ENCODE measurements at regions not wholly inside any gene's neighbourhood (a gene's known extent, or its start where the extent isn't known, plus 50 kb on each side); places are given as distances from the start of the nearest gene placed in this dataset.

DNA sequence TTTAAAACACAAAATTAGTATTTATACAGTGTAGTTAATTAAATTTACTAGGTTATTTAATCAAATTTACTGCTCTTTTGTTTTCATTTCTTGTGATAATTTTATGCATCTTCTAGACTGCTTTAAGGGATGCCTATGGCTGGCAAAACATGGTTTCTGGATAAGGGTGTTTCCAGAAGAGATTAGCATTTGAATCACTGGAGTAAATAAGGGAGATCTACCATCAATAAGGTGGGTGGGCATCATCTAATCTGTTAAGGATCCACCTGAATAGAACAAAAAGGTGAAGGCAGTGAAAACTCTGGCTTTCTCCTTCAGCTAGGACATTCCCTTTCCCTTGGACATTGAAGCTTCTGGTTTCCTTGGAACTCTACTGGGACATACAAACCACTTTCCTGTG is 146.2 kb upstream of the LAMA2 start:
- H3K9me1 ChIP-seq (ENCODE audit: insufficient read depth, low read length) = no peaks in the 10 kb centered on the region
- no peak overlapping the region for H2BK5ac ChIP-seq (ENCODE audit: low read depth, low read length, poor library complexity, severe bottlenecking)
- no peak overlapping the region for H2AFZ ChIP-seq (replicated peaks; ENCODE audit: low read length, poor library complexity)
- no peak overlapping the region for H4K5ac ChIP-seq (ENCODE audit: low read depth, low read length)
- H3K27ac ChIP-seq (ENCODE audit: insufficient read depth, low read length) = no peak overlapping the region
- H3K56ac ChIP-seq (ENCODE audit: extremely low read depth, insufficient read depth, low read length) = no peak overlapping the region
- H3K9me3 ChIP-seq (ENCODE audit: control insufficient read depth, insufficient read depth, low read length) = no peaks in the 10 kb centered on the region
- no peak overlapping the region for H2BK120ac ChIP-seq (ENCODE audit: low read depth, low read length)
- no peak overlapping the region for H3K4me3 ChIP-seq (ENCODE audit: insufficient read depth, low read depth, low read length)
- H3K79me1 ChIP-seq (ENCODE audit: low read depth in 1 of 2, low read length in 2 of 2) = no peaks in the 10 kb centered on the region
- no peaks in the 10 kb centered on the region for H4K20me1 ChIP-seq (ENCODE audit: insufficient read depth, low read length)
- no peak overlapping the region for H3K4me2 ChIP-seq (ENCODE audit: low read depth, low read length)
- POLR2A ChIA-PET (ENCODE audit: unreplicated experiment) = no interaction called here
- intact Hi-C loops (cut with micrococcal nuclease) = loop anchor here (10.0 kb wide), 1 partner anchor 742 kb away; no protein-coding TSS in a partner anchor
- TF ChIP-seq CTCF (conservative IDR thresholded peaks at IDR 0.05; ENCODE audit: low read depth, low read length) (no peak), CHD1 (IDR thresholded peaks at IDR 0.05; ENCODE audit: low read depth, low read length) (no peak), RAD21 (IDR thresholded peaks at IDR 0.05; ENCODE audit: low read length) (no peak)
- no peak overlapping the region for H4K8ac ChIP-seq (ENCODE audit: low read depth in 2 of 2, low read length in 2 of 2)
- CTCF ChIA-PET = interaction anchor here (1.2 kb wide), 1 partner anchor 11 kb away, joined by 3 read pairs; no protein-coding TSS in a partner anchor
- no peak overlapping the region for H2AK5ac ChIP-seq (ENCODE audit: low read depth, low read length)
- H2BK20ac ChIP-seq (ENCODE audit: low read depth, low read length) = no peak overlapping the region
- H2BK15ac ChIP-seq (ENCODE audit: low read depth, low read length) = no peak overlapping the region
- no peaks in the 10 kb centered on the region; the same call in 1 of the 2 replicates for H3K27me3 ChIP-seq (ENCODE audit: control insufficient read depth, insufficient read depth, low read length)
- no peaks in the 10 kb centered on the region for H3K4me1 ChIP-seq (ENCODE audit: control insufficient read depth, insufficient read depth, low read length)
- in situ Hi-C loops (cut with MboI; ENCODE audit: low sequenced_read_pairs) = loop anchor here (10.0 kb wide), 3 partner anchors 508 to 1002 kb away; no protein-coding TSS in a partner anchor
- H3K9ac ChIP-seq (ENCODE audit: low read depth, low read length) = no peak overlapping the region
- no peak overlapping the region for H4K91ac ChIP-seq (ENCODE audit: insufficient read depth, low read depth, low read length)
- no peak overlapping the region for H3K4ac ChIP-seq (ENCODE audit: low read depth, low read length)
- no peak overlapping the region for H2AK9ac ChIP-seq (replicated peaks; ENCODE audit: low read depth, low read length, poor library complexity)
- H3K18ac ChIP-seq (ENCODE audit: low read depth, low read length) = no peak overlapping the region
- H3K14ac ChIP-seq (replicated peaks; ENCODE audit: low read depth, low read length) = no peak overlapping the region
- ATAC-seq (ENCODE audit: low read depth) (no peak), DNase-seq (no peak)
- BruUV-seq (replicated peaks) = no TSS peak
- no peak overlapping the region for H3K23ac ChIP-seq (ENCODE audit: low read depth, low read length)
- dilution Hi-C loops (cut with HindIII; ENCODE audit: low sequenced_read_pairs, unreplicated experiment) = no loop called here
- H3K36me3 ChIP-seq (ENCODE audit: control insufficient read depth, insufficient read depth, low read length) = no peaks in the 10 kb centered on the region
